Gastrocnemius medialis (tissue), 4 donors: ENCODE measurements at regions not wholly inside any gene's neighbourhood (a gene's known extent, or its start where the extent isn't known, plus 50 kb on each side); places are given as distances from the start of the nearest gene placed in this dataset.

Source experiments
- ATAC-seq, 2 donors: fragments of 150-250 bp; one replicate each; pipeline ENCODE4 v1.9.1; 2016
- DNase-seq, 2 donors: peaks; one replicate each; pipeline ENCODE4 v3.0.0-alpha.2; 2019
- H3K27ac ChIP-seq, 4 donors: fragments of 200-600 bp; sonication (generic); 1 replicate in 1 of 4; 2 replicates in 3 of 4; pipeline ENCODE4 v1.5.1; 2016 to 2018; ENCODE audit warnings: mild to moderate bottlenecking in 2 of 4, moderate library complexity in 1 of 4
- H3K27me3 ChIP-seq, 3 donors: fragments of 200-600 bp; sonication (generic) in 2 of 3; 1 replicate in 1 of 3; 2 replicates in 2 of 3; pipeline versions ENCODE4 v1.5.1 to v1.6.0; 2016 to 2019; ENCODE audit warnings: mild to moderate bottlenecking in 1 of 3, moderate library complexity in 1 of 3
- H3K36me3 ChIP-seq, 2 donors: fragments of 200-600 bp; sonication (generic) in 1 of 2; one replicate each; pipeline ENCODE4 v1.5.1; 2017 to 2018
- H3K4me1 ChIP-seq, 2 donors: fragments of 200-600 bp; sonication (generic) in 1 of 2; one replicate each; pipeline ENCODE4 v1.5.1; 2016 to 2017; ENCODE audit warnings: mild to moderate bottlenecking in 2 of 2
- H3K4me3 ChIP-seq, 4 donors: fragments of 200-600 bp; sonication (generic) in 3 of 4; 1 replicate in 1 of 4; 2 replicates in 3 of 4; pipeline ENCODE4 v1.5.1; 2016 to 2019; ENCODE audit warnings: mild to moderate bottlenecking in 2 of 4
- H3K9me3 ChIP-seq, 3 donors: fragments of 200-600 bp; sonication (generic) in 2 of 3; 1 replicate in 1 of 3; 2 replicates in 2 of 3; pipeline ENCODE4 v1.5.1; 2016 to 2019
- POLR2A ChIP-seq, 2 donors: fragments of 450-650 bp; IDR thresholded peaks; one replicate each; pipeline ENCODE4 v1.6.1; 2017; ENCODE audit warnings: antibody characterized with exemption in 2 of 2, mild to moderate bottlenecking in 2 of 2, moderate library complexity in 2 of 2
- in situ Hi-C, 4 donors: fragments of 200-750 bp; cut with MboI; loops; one replicate each; pipeline versions ENCODE4 v1.15.0 to v1.8.0; 2017; ENCODE audit warnings: low sequenced_read_pairs in 4 of 4
- intact Hi-C: fragments of 100-400 bp; cut with DNase I; formaldehyde crosslinking; loops from one replicate; pipeline ENCODE4 v1.15.1; 2023; ENCODE audit warnings: low total_unique reads
- TF ChIP-seq, protein P1 (sequence below), 5 experiments: fragments of 450-650 bp in 3 of 5; fragments of 200-600 bp in 2 of 5; sonication (generic) in 2 of 5; IDR thresholded peaks in 4 of 5; conservative IDR thresholded peaks in 1 of 5; 1 replicate in 4 of 5; 2 replicates in 1 of 5; pipeline ENCODE4 v1.5.1; 2016 to 2019; ENCODE audit warnings: antibody characterized with exemption in 5 of 5, mild to moderate bottlenecking in 3 of 5, moderate library complexity in 3 of 5

DNA sequence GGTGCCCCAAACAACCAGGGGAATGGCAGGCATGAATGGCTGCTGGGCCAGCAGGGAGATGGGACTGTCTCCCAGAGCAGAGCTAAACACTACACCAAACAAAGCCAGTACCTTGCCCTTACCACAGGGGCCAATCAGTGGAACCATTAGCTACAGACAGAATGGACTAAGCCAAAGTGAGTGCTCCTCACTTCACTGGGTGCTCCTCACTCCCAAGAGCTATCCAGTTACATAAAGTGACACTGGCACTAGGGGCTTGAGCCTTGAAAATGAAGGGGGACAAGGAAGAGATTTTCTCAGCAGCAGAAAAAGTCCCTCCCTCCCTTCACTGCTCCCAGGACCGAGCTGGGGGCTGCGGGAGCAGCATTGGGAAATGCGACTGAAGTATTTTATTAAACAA is 110.9 kb upstream of the SHB start:
- TF ChIP-seq POLR2A (IDR thresholded peaks at IDR 0.05), result no peak
- TF ChIP-seq, protein P1, sequence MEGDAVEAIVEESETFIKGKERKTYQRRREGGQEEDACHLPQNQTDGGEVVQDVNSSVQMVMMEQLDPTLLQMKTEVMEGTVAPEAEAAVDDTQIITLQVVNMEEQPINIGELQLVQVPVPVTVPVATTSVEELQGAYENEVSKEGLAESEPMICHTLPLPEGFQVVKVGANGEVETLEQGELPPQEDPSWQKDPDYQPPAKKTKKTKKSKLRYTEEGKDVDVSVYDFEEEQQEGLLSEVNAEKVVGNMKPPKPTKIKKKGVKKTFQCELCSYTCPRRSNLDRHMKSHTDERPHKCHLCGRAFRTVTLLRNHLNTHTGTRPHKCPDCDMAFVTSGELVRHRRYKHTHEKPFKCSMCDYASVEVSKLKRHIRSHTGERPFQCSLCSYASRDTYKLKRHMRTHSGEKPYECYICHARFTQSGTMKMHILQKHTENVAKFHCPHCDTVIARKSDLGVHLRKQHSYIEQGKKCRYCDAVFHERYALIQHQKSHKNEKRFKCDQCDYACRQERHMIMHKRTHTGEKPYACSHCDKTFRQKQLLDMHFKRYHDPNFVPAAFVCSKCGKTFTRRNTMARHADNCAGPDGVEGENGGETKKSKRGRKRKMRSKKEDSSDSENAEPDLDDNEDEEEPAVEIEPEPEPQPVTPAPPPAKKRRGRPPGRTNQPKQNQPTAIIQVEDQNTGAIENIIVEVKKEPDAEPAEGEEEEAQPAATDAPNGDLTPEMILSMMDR (IDR thresholded peaks at IDR 0.05 in 4 of 5, conservative IDR thresholded peaks at IDR 0.05 in 1 of 5), result no peak
- Histone ChIP-seq H3K27me3 (no peaks in the 10 kb centered on the region), H3K4me1 (no peaks in the 10 kb centered on the region), H3K9me3 (no peaks in the 10 kb centered on the region), H3K36me3 (no peaks in the 10 kb centered on the region), H3K4me3 (no peak overlapping the region), H3K27ac (no peak overlapping the region)
- ATAC-seq, result no peak
- no peak for DNase-seq
- intact Hi-C loops (no loop called here), in situ Hi-C loops (no loop called here)

DNA sequence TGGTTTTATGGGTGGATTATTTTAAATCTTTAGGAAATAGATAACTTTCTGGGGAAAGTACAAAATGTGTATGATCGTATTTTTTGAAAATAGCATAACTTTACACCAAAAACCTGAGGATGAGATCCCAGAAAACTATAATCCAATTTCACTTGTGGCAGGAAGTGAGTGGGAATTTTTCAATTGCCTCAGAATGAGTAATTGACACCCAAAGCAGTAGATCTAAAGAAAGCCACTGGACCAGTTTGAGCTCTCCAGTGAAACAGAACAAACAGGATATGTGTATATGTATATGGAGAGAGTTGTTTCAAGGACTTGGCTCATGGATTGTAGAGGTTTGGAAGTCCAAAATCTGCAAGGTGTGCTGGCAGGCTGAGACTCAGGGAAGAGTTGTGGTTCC is 109.2 kb upstream of the SHB start:
- no peaks in the 10 kb centered on the region for H3K27me3 ChIP-seq
- H3K9me3 ChIP-seq, result no peaks in the 10 kb centered on the region
- no peak for DNase-seq
- H3K4me1 ChIP-seq, result no peaks in the 10 kb centered on the region
- no peaks in the 10 kb centered on the region for H3K36me3 ChIP-seq
- no peak overlapping the region for H3K4me3 ChIP-seq
- H3K27ac ChIP-seq, result no peak overlapping the region
- in situ Hi-C loops (no loop called here), intact Hi-C loops (no loop called here)
- no peak for TF ChIP-seq POLR2A (IDR thresholded peaks at IDR 0.05)
- TF ChIP-seq, protein P1 (IDR thresholded peaks at IDR 0.05 in 4 of 5, conservative IDR thresholded peaks at IDR 0.05 in 1 of 5), result no peak
- no peak for ATAC-seq

DNA sequence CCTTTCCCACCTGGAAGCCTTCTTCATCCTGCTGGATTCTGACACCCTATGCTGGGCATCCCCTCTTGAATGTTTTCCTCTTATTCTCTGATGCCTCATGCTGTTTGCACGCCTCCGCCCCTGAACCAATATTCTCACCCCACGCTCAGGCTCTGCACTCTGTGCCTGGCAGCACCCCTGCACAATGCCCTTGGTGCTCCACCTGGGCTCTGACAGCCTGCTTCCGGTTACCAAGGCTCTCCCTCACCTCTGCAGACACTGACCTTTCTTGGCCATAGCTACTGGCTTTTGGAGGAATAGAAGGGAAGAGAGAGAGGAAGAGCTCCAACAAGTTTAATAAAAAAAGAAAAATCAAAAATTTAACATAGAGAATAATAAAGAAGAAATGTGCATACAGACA is 108.7 kb upstream of the SHB start:
- in situ Hi-C loops, result no loop called here
- Histone ChIP-seq H3K27me3 (no peaks in the 10 kb centered on the region), H3K4me1 (no peaks in the 10 kb centered on the region), H3K4me3 (no peak overlapping the region), H3K36me3 (no peaks in the 10 kb centered on the region), H3K9me3 (no peaks in the 10 kb centered on the region), H3K27ac (no peak overlapping the region)
- DNase-seq, result no peak
- intact Hi-C loops, result no loop called here
- TF ChIP-seq, protein P1 (IDR thresholded peaks at IDR 0.05 in 4 of 5, conservative IDR thresholded peaks at IDR 0.05 in 1 of 5), result no peak
- no peak for TF ChIP-seq POLR2A (IDR thresholded peaks at IDR 0.05)
- no peak for ATAC-seq

DNA sequence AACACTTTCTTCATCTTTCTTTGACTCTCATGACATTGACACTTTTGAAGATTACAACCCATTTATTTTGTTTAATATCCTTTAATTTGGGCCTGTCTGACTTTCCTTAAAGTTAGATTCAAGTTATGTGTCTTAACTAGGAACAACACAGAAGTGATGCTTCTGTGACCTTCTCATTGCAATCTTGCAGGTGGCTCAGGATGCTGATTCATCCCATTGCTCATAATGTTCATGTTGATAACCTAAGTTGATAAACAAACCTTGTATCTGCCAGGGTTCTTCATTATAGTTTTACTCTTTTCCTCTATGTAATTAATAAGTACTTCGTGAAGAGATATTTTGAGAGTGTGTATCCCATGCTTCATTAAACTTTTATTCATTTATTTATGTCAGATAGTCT is 107.2 kb upstream of the SHB start:
- TF ChIP-seq, protein P1 (IDR thresholded peaks at IDR 0.05 in 4 of 5, conservative IDR thresholded peaks at IDR 0.05 in 1 of 5), result no peak
- no peak for TF ChIP-seq POLR2A (IDR thresholded peaks at IDR 0.05)
- Histone ChIP-seq H3K4me3 (no peak overlapping the region), H3K4me1 (no peaks in the 10 kb centered on the region), H3K27me3 (no peaks in the 10 kb centered on the region), H3K9me3 (no peaks in the 10 kb centered on the region), H3K27ac (no peak overlapping the region), H3K36me3 (no peaks in the 10 kb centered on the region)
- ATAC-seq (no peak), DNase-seq (no peak)
- in situ Hi-C loops (no loop called here), intact Hi-C loops (no loop called here)

DNA sequence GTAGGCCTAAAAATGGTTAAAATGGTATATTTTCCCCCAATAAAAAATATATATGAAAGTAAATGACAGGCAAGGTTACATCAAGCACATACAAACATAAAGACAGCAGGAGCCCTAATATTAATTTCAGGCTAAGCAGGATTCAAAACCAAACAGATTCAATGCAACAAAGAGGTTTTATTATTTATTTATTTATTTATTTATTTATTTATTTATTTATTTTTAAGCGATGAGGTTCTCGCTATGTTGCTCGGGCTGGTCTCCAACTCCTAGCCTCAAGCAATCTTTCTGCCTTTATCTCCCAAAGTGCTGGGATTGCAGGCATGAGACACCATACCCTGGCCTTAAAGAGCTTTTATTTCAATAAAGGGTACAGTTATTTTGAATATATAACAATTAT is 106.4 kb upstream of the SHB start:
- no peak overlapping the region for H3K4me3 ChIP-seq
- TF ChIP-seq, protein P1 (IDR thresholded peaks at IDR 0.05 in 4 of 5, conservative IDR thresholded peaks at IDR 0.05 in 1 of 5), result no peak
- TF ChIP-seq POLR2A (IDR thresholded peaks at IDR 0.05), result no peak
- DNase-seq, result no peak
- H3K27me3 ChIP-seq, result no peaks in the 10 kb centered on the region
- H3K36me3 ChIP-seq, result no peaks in the 10 kb centered on the region
- ATAC-seq, result no peak
- in situ Hi-C loops, result no loop called here
- H3K4me1 ChIP-seq, result no peaks in the 10 kb centered on the region
- intact Hi-C loops, result no loop called here
- H3K27ac ChIP-seq, result no peak overlapping the region
- H3K9me3 ChIP-seq, result no peaks in the 10 kb centered on the region
